ENCODE measurements at regions not wholly inside any gene's neighbourhood (a gene's known extent, or its start where the extent isn't known, plus 50 kb on each side); places are given as distances from the start of the nearest gene placed in this dataset.
"Not testable (repeated sequence)": the region's sequence is repeated elsewhere in the genome, so short reads cannot be mapped to it uniquely, and the experiment has no call there.

DNA sequence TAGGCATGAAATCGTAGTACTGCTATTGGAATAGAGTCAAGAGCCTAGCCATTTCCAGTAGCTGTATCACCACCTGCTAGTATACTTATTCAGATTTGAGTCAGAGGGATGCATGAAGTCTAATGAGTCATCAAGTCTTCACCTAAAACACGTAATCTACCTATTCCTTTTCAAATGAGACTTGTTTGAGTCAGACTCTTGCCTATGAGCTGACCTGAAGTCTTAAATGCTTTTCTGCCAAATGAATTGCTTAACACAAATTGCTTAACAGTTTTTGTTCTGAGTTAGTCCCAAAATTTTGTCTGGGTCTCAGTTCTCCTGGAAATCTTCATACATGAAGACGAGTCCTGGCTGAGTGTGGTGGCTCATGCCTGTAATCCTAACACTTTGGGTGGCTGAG lies 165.2 kb downstream of the GNAT3 start:
- no peak for DNase-seq

DNA sequence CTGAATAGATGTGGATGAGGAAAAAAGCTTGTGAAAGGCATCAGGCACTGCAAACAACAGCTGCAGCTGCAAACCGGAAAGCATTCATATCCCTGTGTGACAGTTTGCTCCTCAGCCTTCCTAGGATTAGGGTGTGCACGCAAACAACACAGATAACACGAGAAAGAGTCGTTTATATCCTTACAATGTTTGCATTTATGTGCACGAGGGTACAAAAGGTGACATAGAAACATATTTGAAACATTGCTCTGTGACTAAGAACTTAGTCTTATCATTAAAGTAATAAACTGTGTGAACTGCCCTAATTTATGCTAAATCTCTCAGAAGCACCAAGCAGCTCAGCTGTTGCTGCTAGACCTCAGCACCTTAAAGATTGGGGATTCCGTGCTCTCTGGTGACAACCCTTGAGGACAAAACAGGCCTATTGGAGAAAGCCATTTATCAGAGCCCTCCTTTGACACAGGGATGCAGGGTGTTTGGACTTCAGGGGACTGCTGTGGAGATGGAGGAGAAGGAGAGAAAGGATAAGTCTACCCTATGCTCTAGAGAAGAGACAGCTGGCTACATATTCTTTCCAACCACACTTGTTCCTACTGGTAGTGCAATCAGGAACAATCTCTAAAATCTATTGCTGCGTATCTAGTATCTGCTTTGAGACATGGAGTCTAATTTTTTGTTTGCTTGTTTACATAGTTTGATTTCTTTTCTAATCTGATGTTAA lies 176.2 kb downstream of the GNAT3 start:
- DNase-seq = peak; percentile 89

DNA sequence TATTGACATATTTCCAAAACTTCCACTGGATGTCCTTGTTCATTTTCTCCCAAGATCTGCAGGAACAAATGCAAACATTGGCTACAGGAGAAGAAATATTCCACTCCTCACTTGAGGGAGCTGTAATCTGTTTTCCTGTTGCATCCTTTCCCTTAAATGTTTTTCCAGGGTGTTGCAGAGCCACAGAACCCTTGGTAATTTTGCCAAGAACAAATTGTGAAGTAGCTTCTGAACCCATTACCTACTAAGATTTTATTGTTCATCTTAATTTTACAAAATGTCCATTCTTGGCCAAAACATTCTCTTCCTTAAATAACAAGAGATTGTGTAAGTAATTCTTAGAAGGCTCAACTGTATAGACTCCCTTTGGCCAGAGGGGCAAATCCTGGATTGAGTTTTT lies 177.0 kb downstream of the GNAT3 start:
- no peak for DNase-seq

DNA sequence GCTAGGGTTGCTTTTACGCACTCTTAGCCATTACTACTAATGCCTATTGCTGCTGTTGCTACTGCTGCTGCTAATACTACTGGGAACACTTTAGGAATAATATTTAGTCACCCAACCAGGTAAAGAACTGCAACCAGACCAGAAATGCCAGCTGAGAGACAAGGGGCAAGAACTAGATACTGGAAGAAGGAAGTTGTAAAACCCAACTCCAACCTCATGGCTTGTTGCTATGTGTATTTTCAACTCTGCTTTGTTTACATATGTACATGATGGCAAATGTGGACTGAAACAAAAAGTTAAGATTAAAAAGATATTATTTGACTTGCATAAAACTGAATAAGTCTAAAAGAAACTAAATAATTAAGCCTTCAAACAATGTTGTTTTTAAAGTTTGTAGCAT lies 177.7 kb downstream of the GNAT3 start:
- DNase-seq = no peak

DNA sequence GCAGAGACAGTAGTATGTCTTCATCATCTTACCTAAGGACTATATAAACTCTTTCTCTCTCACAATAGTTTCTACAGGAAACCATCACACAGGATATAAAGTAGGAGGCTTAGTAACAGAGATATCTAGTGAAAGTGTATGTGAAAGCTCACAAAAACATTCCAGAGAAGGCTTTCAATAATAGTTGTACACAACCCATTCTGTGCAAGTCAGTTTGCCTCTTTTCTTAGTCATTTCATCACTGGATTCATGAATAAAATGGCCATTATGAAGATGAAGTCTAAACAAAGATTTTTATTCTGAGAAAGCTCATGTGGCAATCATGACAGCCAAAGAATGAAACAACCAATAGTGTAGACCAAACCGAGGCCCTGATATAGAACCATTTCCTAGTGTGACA lies 178.8 kb downstream of the GNAT3 start:
- DNase-seq = no peak

DNA sequence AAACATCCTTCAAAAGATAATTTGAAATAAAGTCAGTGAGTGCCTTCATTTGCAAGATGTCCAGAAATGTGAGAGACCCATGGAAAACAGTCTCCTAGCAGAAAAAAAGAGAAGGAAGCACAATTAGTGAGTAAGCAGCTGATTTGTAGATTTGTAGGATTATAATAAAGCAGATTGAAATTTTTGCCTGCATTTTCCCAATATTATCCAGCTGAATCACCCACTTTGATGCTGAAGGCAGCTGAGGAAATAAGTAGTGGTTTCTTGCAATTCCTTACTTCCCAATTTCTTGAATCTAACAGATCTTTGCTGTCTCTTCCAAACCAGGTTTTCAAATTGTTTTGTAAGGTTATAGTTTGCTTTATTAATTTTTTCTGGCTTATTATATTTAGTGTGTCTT lies 181.4 kb downstream of the GNAT3 start:
- DNase-seq = no peak

DNA sequence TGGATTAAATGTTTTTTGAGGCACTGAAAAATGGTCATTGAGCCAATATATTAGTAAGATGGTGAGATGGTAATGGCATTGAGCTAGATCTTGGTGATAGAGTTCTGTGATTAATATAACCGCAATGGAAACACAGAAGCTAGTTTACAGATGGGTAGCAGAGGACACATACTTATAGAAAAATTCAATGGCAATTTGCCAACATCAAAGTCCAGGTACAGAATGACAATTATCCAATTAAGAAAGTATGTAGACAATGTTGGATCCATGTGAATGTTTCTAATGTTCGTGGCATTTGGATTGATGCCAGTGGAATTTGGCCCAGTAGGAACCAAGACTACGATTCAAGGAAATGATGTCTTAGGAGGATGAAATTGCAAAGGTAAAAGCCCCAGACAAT lies 187.8 kb downstream of the GNAT3 start:
- DNase-seq = no peak

DNA sequence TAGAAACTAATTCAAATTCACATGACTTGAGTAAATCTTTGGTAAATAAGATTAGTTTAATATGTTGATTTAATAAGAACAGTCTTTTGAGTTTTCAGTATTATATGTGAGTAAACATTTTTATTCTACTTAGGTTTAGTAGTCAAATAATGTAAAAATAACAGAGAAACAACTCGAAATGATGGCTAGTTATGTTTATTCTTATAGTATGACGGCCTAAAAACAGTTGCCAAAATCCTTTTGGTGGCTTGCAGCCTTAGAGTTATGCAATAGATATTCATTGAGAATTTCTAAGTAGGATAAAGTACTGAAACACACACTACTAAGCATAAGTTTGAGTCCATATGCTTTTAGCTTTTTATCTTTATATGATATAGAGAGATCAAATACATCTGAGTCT lies 184.8 kb downstream of the GNAI1 start:
- no peak for DNase-seq

DNA sequence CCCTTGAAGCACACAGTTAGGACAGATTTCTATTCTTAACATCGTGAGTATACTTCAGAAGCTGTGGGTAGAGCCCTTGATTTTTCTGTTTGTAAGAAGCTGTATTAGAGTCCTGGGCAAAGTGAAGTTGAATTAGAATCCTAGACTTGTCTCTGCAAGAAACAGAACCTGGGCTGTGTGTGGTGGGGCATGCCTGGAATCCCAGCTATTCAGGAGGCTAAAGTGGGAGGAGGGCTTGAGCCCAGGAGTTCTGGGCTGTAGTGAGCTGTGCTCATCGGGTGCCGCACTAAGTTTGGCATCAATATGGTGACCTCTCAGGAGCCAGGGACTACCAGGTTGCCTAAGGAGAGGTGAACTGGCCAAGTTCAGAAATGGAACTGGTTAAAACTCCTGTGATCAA lies 183.4 kb downstream of the GNAI1 start:
- no peak for DNase-seq

DNA sequence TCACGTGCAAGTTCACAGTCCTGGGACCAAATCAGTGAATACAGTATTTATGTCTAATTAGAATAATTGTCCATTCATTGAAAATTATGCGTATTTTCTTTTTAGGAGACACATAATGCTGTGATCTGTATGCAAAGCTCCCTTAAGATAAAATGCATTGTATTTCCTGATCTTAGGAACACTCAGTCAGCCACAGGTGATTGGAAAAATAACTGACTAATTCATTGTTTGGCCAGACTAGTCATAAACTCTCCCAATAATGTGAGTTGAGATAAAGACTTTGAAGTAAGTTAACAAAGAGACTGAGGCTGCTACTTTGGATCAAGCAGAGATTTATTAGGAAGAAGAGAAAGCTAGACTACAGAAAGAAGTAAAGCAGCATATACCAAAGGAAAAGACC lies 182.2 kb downstream of the GNAI1 start:
- DNase-seq = no peak

DNA sequence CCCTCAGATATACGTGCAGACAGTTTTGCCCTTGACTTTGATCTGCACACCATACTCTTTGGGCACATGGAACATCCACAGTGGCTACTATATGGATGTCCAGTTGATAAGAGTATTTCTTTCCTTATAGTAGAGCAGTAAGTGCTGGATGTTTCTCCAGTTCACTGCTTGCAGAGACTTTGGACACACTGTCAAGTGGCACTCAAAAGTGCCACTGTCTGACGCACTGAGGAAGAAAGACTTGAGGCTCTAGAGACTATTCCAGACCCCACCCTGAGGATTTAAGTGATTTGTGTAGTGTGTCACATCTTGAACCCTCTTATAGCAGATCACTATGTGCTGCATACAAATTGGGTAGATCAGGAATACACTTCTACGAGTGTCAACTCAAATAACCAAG lies 179.1 kb downstream of the GNAI1 start:
- no peak for DNase-seq

DNA sequence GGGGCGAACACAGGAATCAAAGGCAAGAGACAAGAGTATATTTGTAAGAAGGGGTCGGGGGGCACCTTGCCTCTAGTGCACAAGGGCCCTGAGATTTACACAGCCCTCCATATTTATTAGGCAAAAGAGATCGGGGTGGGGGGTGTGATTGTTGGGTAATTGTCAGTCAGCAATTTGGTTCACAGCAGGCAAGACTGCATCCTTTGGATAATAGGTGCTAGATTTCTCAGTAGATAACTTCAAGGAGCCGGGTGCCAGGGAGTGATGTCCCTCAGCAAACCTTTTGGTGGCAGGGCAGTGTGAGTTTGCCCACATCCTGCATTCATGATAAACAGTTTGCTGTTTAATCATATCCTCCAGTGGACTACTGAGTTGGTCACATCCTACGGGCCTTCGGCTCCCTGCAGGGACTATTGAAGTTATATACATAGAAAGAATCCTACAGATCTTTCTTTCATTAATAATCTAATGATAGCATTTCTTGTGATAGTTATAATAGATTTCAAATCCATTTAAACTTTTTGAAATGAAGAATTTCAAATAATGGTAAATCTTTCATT lies 178.5 kb downstream of the GNAI1 start:
- DNase-seq = no peak

DNA sequence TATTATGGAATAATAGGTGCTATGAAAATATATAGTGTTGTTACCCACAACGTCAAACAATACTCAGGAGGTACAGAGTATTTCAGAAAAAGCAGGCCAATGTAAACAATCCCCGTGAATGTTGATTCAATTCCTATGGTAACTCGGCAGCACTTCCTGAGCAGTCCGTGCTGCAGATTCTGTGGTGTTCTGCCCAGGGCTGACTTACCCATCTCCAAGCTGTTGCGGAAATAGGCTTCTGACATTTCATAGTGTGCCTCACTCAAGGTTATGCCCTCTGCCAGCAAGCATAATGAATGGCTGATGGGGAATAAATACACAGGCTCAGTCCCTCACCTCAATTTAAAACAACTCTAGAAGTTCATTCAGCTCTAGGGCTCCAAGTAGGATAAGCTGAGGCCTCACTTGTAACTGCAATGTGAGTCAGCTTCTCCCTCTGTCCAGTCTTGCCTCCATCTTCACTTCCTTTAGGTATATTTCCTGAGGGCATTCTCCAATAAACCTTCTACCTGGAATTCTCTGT lies 177.6 kb downstream of the GNAI1 start:
- peak; percentile 34 for DNase-seq

DNA sequence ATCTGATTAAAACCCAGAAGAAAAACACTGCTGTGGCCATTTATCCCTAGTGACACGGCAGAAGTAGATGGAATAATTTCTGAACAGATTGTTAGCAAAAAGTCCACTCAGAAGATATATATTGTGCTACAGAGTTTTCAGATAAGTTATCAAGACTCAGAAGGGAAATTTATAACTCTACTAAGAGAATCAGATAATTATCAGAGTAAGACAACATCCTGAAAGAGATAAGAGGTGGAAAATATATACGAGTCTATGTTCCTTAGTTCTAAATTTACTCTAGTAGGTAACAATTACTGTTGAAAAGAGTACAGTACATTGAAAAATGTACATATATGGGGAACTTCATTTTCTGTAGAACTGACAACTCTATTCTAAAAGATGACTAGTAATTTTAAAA lies 176.7 kb downstream of the GNAI1 start:
- DNase-seq = no peak

DNA sequence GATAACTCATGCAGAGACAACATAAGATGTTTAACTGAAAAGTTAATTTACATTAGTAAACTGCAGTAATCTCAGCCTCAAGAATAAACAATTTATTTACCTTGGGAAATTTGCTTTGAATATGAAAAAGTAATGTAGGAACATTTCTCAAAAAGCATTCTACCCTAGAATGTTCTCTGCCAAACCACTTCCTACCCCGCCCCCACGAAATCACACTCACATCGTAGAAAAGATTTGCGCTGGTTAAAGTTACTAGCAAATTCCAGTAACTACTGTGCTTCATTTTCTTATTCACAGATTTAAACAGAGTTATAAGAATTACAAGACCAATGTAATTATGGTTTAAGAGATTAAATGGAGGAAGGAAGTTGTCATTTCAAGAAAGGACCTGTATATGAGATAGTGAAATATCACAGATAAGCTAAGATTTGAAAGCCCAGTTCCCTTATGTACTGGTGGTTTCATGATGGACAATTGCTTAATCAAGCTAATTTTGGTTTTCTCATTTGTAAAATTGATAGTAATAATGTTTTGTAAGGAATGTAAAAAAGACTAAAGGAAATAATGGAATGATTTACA lies 175.4 kb downstream of the GNAI1 start:
- DNase-seq = no peak

DNA sequence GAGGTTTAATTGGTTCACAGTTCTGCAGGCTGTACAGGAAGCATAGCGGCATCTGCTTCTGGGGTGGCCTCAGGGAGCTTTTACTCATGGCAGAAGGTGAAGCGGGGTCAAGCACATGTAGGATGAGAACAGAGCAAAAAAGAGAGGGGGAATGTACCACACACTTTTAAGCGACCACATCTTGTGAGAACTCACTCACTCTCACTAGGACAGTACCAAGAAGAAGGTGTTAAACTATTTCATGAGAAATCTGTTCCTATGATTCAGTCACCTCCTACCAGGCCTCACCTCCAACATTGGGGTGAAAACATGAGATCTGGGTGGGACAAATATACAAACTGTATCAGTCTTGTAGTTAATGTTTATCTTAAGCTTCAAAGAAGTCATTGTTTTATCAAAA lies 174.7 kb downstream of the GNAI1 start:
- no peak for DNase-seq

DNA sequence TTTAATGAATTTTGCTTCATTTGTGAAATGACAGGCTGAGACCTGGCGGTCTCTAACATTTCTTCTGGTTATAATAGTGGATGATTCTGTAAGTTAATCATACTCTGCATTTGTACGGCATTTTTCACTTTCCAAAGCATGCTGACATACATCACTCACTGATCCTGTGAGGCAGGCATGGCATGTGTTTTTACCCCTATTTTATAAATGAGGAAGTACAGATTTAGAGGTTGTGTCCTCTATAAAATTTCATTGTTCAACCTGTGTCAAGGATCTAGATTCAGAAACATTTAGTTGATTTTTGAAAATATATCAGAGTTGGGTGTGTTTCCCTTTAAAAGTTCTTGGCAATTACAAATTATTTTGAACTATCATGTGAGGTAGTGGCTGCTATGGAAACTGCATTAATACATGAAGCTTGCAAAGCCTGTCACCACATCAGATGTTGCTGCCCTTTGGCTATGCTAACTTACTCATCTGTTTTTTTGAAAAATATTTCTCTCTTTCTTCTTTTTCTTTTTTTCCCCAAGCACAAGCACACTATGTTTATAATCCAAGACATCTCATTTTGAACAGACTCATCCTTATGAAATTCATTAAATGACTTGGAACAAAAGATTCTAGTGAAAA lies 172.7 kb downstream of the GNAI1 start:
- DNase-seq = no peak

DNA sequence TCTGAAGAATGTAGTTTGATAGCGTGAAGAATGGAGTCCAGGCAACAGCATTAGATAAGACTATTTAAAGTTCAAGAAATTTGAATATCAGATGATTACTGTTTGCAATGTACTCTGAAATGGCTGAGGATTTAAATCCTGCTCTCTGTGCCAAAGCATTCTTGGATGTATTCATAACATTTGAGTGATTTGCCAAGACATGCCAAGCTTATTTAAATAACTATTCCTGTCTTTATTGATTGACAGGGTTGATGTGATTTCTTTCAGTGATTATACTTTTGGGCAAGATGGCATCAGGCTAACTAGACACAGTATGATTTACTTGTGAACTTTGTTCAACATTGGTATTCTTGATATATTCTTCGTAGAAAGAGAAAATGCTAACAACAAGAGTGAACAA lies 168.7 kb downstream of the GNAI1 start:
- DNase-seq = no peak

DNA sequence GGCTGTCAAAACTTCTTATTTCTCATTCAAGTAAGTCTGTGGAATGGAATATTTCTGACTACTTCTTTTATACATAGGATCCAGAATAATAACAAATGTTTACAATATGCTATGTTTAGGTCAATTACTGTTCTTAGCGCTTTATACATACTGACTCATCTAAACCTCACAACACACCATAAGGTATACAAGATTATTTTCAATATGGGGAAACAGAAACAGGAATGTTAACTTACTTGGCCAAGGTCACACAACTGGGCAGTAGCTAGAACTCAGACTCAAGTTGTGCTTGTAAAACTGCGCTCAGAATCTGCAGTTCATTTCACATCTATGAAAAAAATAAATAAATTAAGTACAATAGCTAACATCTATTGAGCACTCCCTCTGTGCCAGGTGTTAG lies 168.0 kb downstream of the GNAI1 start:
- DNase-seq = no peak

DNA sequence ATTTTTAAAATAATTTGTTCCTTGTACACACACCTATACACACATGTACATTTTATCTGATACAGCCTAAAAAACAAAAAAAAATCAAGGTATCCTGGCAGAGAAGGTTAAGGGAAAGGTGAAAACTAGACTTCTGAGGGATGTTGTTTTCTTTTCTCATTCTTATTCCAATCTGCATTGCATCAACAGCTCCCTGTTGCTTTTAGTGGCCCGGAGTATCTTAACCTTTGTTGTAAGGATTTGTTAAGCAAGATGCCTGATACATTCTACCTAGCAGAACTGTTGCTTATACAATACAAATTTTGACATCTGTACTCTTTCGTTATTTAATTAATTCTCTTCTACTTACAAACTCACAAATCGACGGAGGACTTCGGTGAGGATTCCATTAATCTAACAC lies 167.4 kb downstream of the GNAI1 start:
- DNase-seq = no peak

DNA sequence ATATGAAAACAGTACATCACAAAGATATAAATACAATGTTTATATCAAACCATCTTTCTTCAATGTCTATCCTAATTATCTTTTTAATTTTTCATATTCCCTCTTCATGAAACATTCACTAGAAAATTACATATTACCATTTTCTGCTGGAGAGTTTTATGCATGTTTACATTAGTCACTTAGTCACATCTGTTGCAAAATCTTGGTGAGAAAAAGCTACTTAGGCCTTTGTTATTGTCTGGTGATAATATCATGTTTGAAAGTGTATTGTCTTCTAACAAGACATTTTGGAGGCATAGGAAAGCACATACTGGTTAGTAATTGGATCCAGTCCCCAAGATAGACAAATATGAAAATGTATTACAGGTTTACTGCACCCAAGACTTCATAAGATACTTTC lies 163.6 kb downstream of the GNAI1 start:
- no peak for DNase-seq

DNA sequence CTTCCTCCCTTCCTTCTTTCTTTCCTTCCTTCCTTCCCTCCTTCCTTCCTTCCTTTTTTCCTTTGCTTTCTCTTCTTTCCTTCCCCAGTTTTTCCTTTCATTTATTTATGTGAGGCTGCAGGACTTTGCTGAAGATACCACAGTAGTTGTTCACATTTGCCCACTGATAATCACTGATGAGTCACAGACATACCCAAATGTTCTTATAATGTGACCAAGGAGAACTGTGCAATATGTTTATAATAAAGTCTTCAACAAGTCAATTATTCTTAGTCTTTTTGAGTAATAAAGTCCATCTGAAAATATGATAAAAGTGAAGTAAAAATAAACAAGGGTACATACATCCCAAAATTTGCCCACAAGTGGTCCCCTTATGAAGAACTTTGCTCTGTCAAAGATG lies 159.7 kb downstream of the GNAI1 start:
- DNase-seq = no peak

DNA sequence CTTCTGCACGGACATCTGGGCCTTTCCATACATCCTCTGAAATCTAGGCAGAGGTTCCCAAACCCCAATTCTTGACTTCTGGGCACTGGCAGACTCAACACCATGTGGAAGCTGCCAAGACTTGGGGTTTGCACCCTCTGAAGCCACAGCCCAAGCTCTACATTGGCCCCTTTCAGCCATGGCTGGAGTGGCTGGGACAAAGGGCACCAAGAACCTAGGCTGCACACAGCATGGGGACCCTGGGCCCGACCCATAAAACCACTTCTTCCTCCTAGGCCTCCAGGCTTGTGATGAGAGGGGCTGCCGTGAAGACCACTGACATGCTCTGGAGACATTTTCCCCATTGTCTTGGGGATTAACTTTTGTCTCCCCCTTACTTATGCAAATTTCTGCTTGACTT lies 158.0 kb downstream of the GNAI1 start:
- not testable (repeated sequence) for DNase-seq

Measured in SHP77 treated with DMSO at 0.1 percent for 48 hours (cell line).